LNCaP clone FGC (cell line): ENCODE measurements at regions not wholly inside any gene's neighbourhood (a gene's known extent, or its start where the extent isn't known, plus 50 kb on each side); places are given as distances from the start of the nearest gene placed in this dataset.

ENCODE experiments used
- DNase-seq: peaks from one replicate; pipeline ENCODE4 v3.0.0-alpha.2; 2011; ENCODE audit warnings: low read depth
- H3K4me3 ChIP-seq: 2 replicates; pipeline ENCODE4 v1.5.1; 2011; ENCODE audit warnings: mild to moderate bottlenecking, low read depth, low read length, control low read depth
- TF ChIP-seq, protein P1 (sequence below): IDR thresholded peaks from 2 replicates; pipeline ENCODE4 v1.5.1; 2012; ENCODE audit warnings: mild to moderate bottlenecking; ENCODE audit not compliant: control insufficient read depth, insufficient read depth; ENCODE audit errors: extremely low read depth

GRCh38 chr1:59013928-59014279 lies 230.1 kb upstream of the JUN start:
- DNase-seq, result no peak

GRCh38 chr1:59014827-59015226 lies 231.0 kb upstream of the JUN start:
- DNase-seq, result no peak
- TF ChIP-seq, protein P1, sequence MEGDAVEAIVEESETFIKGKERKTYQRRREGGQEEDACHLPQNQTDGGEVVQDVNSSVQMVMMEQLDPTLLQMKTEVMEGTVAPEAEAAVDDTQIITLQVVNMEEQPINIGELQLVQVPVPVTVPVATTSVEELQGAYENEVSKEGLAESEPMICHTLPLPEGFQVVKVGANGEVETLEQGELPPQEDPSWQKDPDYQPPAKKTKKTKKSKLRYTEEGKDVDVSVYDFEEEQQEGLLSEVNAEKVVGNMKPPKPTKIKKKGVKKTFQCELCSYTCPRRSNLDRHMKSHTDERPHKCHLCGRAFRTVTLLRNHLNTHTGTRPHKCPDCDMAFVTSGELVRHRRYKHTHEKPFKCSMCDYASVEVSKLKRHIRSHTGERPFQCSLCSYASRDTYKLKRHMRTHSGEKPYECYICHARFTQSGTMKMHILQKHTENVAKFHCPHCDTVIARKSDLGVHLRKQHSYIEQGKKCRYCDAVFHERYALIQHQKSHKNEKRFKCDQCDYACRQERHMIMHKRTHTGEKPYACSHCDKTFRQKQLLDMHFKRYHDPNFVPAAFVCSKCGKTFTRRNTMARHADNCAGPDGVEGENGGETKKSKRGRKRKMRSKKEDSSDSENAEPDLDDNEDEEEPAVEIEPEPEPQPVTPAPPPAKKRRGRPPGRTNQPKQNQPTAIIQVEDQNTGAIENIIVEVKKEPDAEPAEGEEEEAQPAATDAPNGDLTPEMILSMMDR, result no peak
- no peak overlapping the region for H3K4me3 ChIP-seq

More at GRCh38 chr1:59013928-59014279, 230.1 kb upstream of the JUN start:
- H3K4me3 ChIP-seq, result no peak overlapping the region
- TF ChIP-seq, protein P1, result no peak

DNA sequence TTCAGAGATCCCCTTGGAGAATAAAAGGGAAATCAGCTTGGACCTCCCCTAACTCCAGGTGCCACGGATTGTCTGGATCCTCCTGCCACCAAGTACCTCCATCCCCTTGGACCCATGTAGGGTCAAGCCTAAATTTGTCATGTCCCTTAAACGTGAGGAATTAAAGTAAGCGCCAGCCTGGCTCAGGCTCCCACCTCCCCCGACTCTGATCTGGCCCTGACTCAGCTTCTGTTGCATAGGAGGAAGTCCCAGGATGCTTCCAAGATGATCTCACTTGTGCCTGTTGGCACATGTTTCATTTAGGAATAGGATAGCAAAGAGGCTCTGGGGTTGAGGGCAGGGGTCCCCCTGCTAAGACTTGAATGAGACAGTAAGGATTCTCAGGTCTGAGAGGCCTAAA lies 231.9 kb upstream of the JUN start:
- no peak for DNase-seq

DNA sequence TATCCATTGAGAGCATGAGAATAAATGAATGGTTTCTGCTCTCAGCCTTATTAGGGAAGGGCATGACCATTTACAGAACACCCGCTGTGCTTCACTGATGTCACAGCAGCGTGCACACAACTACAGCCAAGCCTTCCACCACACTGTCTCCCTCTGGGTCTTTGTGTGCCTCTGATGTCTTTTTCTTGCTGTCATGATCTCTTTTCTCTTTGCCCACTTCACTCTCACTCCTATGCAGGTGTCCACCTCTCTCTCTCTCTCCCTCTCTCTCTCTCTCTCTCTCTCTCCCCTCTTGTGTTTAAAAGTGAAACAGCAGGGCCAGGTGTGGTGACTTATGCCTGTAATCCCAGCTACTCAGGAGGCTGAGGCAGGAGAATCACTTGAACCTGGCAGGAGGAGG lies 232.5 kb upstream of the JUN start:
- no peak for DNase-seq
- TF ChIP-seq, protein P1, result no peak
- no peak overlapping the region for H3K4me3 ChIP-seq

More for the DNA sequence above, 231.9 kb upstream of the JUN start:
- no peak overlapping the region for H3K4me3 ChIP-seq
- TF ChIP-seq, protein P1, result no peak

- no peak overlapping the region for H3K4me3 ChIP-seq
- TF ChIP-seq, protein P1, result no peak
- no peak for DNase-seq
Observed at GRCh38 chr1:59017501-59018231, 233.8 kb upstream of the JUN start.

- no peak overlapping the region for H3K4me3 ChIP-seq
- TF ChIP-seq, protein P1, result no peak
- no peak for DNase-seq
Observed at GRCh38 chr1:59018446-59018845, 234.6 kb upstream of the JUN start.

GRCh38 chr1:59018860-59019259 lies 235.0 kb upstream of the JUN start:
- H3K4me3 ChIP-seq, result no peak overlapping the region
- no peak for DNase-seq
- TF ChIP-seq, protein P1, result no peak
